Hepatocyte (in vitro differentiated cells): ENCODE measurements at regions not wholly inside any gene's neighbourhood (a gene's known extent, or its start where the extent isn't known, plus 50 kb on each side); places are given as distances from the start of the nearest gene placed in this dataset.

Source experiments
- DNase-seq: peaks from one replicate; pipeline ENCODE4 v3.0.0-alpha.2; 2016; ENCODE audit warnings: low spot score
- H2AFZ ChIP-seq: fragments of 200-600 bp; sonication (generic); 2 replicates; pipeline ENCODE4 v1.6.0; 2016; ENCODE audit warnings: antibody characterized with exemption, mild to moderate bottlenecking
- H3K27ac ChIP-seq: fragments of 200-600 bp; sonication (generic); 2 replicates; pipeline ENCODE4 v1.5.1; 2016; ENCODE audit warnings: mild to moderate bottlenecking
- H3K27me3 ChIP-seq: fragments of 200-600 bp; sonication (generic); 2 replicates; pipeline ENCODE4 v1.6.1; 2016
- H3K36me3 ChIP-seq: fragments of 200-600 bp; sonication (generic); replicated peaks from 2 replicates; pipeline ENCODE4 v1.5.1; 2016; ENCODE audit warnings: low read depth; ENCODE audit not compliant: insufficient read depth
- H3K4me1 ChIP-seq: fragments of 200-600 bp; sonication (generic); 2 replicates; pipeline ENCODE4 v1.5.1; 2016; ENCODE audit warnings: mild to moderate bottlenecking, moderate library complexity; ENCODE audit not compliant: insufficient read depth
- H3K4me2 ChIP-seq: fragments of 200-600 bp; sonication (generic); 2 replicates; pipeline ENCODE4 v1.6.0; 2016
- H3K4me3 ChIP-seq: fragments of 200-600 bp; sonication (generic); 2 replicates; pipeline ENCODE4 v1.5.1; 2016; ENCODE audit warnings: mild to moderate bottlenecking
- H3K79me2 ChIP-seq: fragments of 200-600 bp; sonication (generic); 2 replicates; pipeline ENCODE4 v1.6.0; 2017; ENCODE audit warnings: mild to moderate bottlenecking
- H3K9me2 ChIP-seq: fragments of 200-600 bp; sonication (generic); replicated peaks from 2 replicates; pipeline ENCODE4 v1.6.0; 2017; ENCODE audit warnings: mild to moderate bottlenecking; ENCODE audit not compliant: insufficient read depth
- H3K9me3 ChIP-seq: fragments of 200-600 bp; sonication (generic); 2 replicates; pipeline ENCODE4 v1.5.1; 2016; ENCODE audit warnings: low read depth, mild to moderate bottlenecking
- H4K20me1 ChIP-seq: fragments of 200-600 bp; sonication (generic); 2 replicates; pipeline ENCODE4 v1.6.0; 2016; ENCODE audit warnings: mild to moderate bottlenecking; ENCODE audit not compliant: insufficient read depth, poor library complexity, severe bottlenecking
- EZH2 ChIP-seq: fragments of 200-600 bp; sonication (generic); IDR thresholded peaks from 2 replicates; pipeline ENCODE4 v1.6.1; 2016; ENCODE audit warnings: antibody characterized with exemption, mild to moderate bottlenecking, borderline replicate concordance
- EZH2phosphoT487 ChIP-seq: fragments of 200-600 bp; sonication (generic); IDR thresholded peaks from one replicate; pipeline ENCODE4 v1.6.1; 2018; ENCODE audit warnings: antibody characterized with exemption, mild to moderate bottlenecking, low read depth, moderate library complexity; ENCODE audit not compliant: unreplicated experiment, severe bottlenecking
- WGBS: methylation state at CpG from one replicate; pipeline ENCODE4 v1.1.6; 2016; ENCODE audit warnings: low lambda C conversion rate; ENCODE audit errors: missing lambda C conversion rate; 5-methylcytosine and 5-hydroxymethylcytosine counted together
- TF ChIP-seq, protein P1 (sequence below): fragments of 200-600 bp; sonication (generic); IDR thresholded peaks from 2 replicates; pipeline ENCODE4 v1.5.1; 2016; ENCODE audit warnings: antibody characterized with exemption, mild to moderate bottlenecking; ENCODE audit not compliant: poor library complexity

DNA sequence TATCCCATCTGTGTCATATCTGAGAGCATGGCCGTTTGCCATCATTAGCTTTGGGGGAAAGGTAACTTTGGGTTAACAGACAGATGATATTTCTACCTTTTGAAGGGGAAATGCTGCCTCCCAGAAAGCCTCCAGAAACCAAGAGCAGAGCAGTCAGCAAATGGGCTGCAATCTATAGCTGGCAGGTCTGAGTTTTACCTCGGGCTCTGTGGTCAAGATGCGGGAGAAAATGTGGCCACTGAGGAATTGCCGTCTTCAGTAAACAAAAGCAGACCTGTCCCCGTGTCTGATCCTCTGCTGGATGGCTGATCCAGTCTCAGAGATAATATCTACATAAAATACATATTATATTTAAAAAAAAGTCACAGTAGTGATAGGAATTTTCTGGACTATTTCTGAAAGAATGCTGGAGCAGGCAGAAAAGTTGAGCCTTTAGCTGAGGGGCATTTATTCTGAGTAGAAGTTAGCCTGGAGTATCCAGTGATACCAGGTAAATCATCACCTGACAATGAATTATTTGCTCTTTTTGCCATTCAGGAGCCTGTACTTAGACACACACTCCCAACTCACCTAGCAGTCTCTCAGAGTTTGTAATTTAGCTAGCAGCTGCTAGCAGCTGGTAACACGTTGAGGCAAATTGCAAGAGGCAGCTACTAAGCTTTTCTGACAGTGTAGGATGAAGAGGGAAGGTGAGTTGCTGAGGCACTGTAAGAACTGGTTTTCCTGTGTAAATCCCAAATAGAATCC is 285.3 kb upstream of the RARB start:
- H4K20me1 ChIP-seq = no peaks in the 10 kb centered on the region
- no peak overlapping the region for H3K27ac ChIP-seq
- no peak overlapping the region for H2AFZ ChIP-seq
- no peaks in the 10 kb centered on the region for H3K79me2 ChIP-seq
- DNase-seq = no peak
- H3K27me3 ChIP-seq = no peaks in the 10 kb centered on the region
- no peaks in the 10 kb centered on the region for H3K4me1 ChIP-seq
- H3K36me3 ChIP-seq = no peaks in the 10 kb centered on the region
- H3K9me2 ChIP-seq = no peaks in the 10 kb centered on the region
- WGBS = 44% methylated on average over 6 of the region's 6 CpGs
- H3K4me2 ChIP-seq = no peak overlapping the region
- H3K9me3 ChIP-seq = no peaks in the 10 kb centered on the region
- no peak overlapping the region for H3K4me3 ChIP-seq
- TF ChIP-seq EZH2 = no peak
- TF ChIP-seq, protein P1, sequence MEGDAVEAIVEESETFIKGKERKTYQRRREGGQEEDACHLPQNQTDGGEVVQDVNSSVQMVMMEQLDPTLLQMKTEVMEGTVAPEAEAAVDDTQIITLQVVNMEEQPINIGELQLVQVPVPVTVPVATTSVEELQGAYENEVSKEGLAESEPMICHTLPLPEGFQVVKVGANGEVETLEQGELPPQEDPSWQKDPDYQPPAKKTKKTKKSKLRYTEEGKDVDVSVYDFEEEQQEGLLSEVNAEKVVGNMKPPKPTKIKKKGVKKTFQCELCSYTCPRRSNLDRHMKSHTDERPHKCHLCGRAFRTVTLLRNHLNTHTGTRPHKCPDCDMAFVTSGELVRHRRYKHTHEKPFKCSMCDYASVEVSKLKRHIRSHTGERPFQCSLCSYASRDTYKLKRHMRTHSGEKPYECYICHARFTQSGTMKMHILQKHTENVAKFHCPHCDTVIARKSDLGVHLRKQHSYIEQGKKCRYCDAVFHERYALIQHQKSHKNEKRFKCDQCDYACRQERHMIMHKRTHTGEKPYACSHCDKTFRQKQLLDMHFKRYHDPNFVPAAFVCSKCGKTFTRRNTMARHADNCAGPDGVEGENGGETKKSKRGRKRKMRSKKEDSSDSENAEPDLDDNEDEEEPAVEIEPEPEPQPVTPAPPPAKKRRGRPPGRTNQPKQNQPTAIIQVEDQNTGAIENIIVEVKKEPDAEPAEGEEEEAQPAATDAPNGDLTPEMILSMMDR = no peak
- no peak for TF ChIP-seq EZH2phosphoT487

DNA sequence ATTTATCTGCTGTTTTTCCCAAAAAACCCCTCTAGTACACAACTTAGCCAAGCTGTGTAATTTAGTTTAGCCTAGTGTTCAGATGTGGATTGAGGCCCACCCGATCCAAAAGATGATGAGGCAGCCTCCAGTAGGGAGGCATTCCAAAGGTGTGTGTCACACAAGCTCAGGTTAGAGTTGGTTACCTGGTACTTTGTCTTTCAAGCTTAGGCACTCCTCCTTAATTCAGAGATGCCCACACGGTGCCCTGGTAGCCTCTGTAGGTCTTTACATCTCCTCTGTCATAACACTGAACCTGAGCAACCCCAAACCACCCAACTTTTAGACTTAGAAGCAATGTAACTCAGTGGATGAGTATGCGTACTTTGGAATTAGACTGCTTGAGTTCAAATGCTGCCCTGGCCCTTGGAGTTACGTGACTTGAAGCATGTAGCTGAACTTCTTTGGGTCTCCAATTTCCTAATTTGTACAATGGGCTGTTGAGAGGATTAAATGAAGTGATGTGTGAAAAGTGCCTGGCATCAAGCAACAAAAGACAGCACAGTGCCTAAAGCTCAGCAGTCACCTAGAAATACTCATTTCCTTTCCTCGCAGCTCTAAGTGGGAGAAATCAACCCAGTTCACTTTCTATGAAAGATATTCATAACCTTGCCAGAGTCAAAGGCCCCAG is 284.6 kb upstream of the RARB start:
- no peak for TF ChIP-seq EZH2phosphoT487
- TF ChIP-seq EZH2 = no peak
- TF ChIP-seq, protein P1 = no peak
- no peak overlapping the region for H2AFZ ChIP-seq

DNA sequence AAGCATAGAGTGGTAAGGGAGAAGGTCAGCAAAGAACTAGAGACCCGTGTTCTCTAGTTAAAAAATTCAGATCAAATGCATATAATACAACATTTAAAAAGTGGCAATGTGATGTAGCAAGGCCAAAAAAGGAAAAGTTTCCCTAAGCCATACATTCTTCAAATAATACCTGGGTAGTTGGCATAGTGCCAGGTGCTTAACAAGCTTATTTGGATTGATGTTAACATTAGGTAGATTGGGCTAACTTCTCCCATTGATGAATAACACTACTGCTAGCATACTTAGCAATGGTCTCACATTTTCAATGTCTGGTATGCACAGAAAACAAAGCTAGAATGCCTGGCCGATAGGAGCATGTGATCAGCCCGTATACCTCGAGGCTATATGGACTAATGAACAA is 283.6 kb upstream of the RARB start:
- TF ChIP-seq EZH2phosphoT487 = no peak
- no peak for TF ChIP-seq EZH2
- TF ChIP-seq, protein P1 = no peak
- Histone ChIP-seq H4K20me1 (no peaks in the 10 kb centered on the region), H3K9me3 (no peaks in the 10 kb centered on the region), H3K27ac (no peak overlapping the region), H3K4me2 (no peak overlapping the region), H3K79me2 (no peaks in the 10 kb centered on the region), H3K9me2 (no peaks in the 10 kb centered on the region), H3K4me3 (no peak overlapping the region), H3K36me3 (no peaks in the 10 kb centered on the region), H3K27me3 (no peaks in the 10 kb centered on the region), H3K4me1 (no peaks in the 10 kb centered on the region), H2AFZ (no peak overlapping the region)
- 68% methylated on average over 4 of the region's 4 CpGs for WGBS
- DNase-seq = no peak

More for the DNA sequence above, 284.6 kb upstream of the RARB start:
- no peak overlapping the region for H3K4me3 ChIP-seq
- H3K9me2 ChIP-seq = no peaks in the 10 kb centered on the region
- no peak overlapping the region for H3K27ac ChIP-seq
- H3K4me1 ChIP-seq = no peaks in the 10 kb centered on the region
- no peaks in the 10 kb centered on the region for H3K9me3 ChIP-seq
- no peaks in the 10 kb centered on the region for H3K36me3 ChIP-seq
- no peak for DNase-seq
- H3K79me2 ChIP-seq = no peaks in the 10 kb centered on the region
- H3K27me3 ChIP-seq = no peaks in the 10 kb centered on the region
- H3K4me2 ChIP-seq = no peak overlapping the region
- H4K20me1 ChIP-seq = no peaks in the 10 kb centered on the region
- 75% methylated on average over 5 of the region's 5 CpGs for WGBS
